ENCODE measurements at regions not wholly inside any gene's neighbourhood (a gene's known extent, or its start where the extent isn't known, plus 50 kb on each side); places are given as distances from the start of the nearest gene placed in this dataset.

DNA sequence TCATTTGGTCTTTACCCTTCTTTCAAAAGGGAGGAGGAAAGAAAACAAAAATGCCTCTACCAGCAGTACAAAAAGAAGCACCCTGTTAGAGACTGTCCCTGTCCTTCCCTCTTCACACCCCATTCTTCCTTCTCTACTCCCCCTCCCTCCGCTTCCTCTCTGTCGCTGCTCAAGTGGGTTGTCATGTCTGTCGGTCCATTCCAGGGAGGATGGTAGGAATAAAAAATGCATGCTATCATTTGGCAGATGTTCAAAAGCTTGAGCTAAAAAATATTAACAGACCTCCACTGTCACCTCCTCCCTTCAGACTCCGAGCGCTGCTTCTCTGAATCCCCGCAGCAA is 482.0 kb downstream of the BCL11A start:
- no TSS peak for BruUV-seq (replicated peaks)
- no peak for ATAC-seq
- RAD21 ChIA-PET (ENCODE audit: unreplicated experiment): no interaction called here

More for the DNA sequence above, 482.0 kb downstream of the BCL11A start:
- H3K9me3 ChIP-seq (replicated peaks; ENCODE audit: control insufficient read depth, insufficient read depth, low read length): no peaks in the 10 kb centered on the region
- no peaks in the 10 kb centered on the region for H4K20me1 ChIP-seq (ENCODE audit: control insufficient read depth, insufficient read depth)
- FAIRE-seq (no peak), DNase-seq (ENCODE audit: low read depth, low spot score) (no peak)
- H3K79me2 ChIP-seq (ENCODE audit: control insufficient read depth, insufficient read depth, low read length): no peaks in the 10 kb centered on the region
- TF ChIP-seq NBN (IDR thresholded peaks at IDR 0.05) (no peak), ZNF274 (IDR thresholded peaks at IDR 0.05; ENCODE audit: insufficient read depth, insufficient read length) (no peak), ZNF687 (IDR thresholded peaks at IDR 0.05) (no peak), BACH1 (IDR thresholded peaks at IDR 0.05; ENCODE audit: borderline replicate concordance) (no peak), CHD2 (IDR thresholded peaks at IDR 0.05; ENCODE audit: borderline replicate concordance, low read depth, low read length) (no peak), CHD4 (IDR thresholded peaks at IDR 0.05) (no peak), POU2F2 (IDR thresholded peaks at IDR 0.05; ENCODE audit: borderline replicate concordance, low read depth, low read length) (no peak), BRCA1 (IDR thresholded peaks at IDR 0.05; ENCODE audit: low read depth, low read length) (no peak), RCOR1 (conservative IDR thresholded peaks at IDR 0.05; ENCODE audit: low read depth, low read length) (no peak)
- TF ChIP-seq, protein P1, sequence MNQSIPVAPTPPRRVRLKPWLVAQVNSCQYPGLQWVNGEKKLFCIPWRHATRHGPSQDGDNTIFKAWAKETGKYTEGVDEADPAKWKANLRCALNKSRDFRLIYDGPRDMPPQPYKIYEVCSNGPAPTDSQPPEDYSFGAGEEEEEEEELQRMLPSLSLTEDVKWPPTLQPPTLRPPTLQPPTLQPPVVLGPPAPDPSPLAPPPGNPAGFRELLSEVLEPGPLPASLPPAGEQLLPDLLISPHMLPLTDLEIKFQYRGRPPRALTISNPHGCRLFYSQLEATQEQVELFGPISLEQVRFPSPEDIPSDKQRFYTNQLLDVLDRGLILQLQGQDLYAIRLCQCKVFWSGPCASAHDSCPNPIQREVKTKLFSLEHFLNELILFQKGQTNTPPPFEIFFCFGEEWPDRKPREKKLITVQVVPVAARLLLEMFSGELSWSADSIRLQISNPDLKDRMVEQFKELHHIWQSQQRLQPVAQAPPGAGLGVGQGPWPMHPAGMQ (IDR thresholded peaks at IDR 0.05; ENCODE audit: borderline replicate concordance): no peak
- TF ChIP-seq, protein P2, sequence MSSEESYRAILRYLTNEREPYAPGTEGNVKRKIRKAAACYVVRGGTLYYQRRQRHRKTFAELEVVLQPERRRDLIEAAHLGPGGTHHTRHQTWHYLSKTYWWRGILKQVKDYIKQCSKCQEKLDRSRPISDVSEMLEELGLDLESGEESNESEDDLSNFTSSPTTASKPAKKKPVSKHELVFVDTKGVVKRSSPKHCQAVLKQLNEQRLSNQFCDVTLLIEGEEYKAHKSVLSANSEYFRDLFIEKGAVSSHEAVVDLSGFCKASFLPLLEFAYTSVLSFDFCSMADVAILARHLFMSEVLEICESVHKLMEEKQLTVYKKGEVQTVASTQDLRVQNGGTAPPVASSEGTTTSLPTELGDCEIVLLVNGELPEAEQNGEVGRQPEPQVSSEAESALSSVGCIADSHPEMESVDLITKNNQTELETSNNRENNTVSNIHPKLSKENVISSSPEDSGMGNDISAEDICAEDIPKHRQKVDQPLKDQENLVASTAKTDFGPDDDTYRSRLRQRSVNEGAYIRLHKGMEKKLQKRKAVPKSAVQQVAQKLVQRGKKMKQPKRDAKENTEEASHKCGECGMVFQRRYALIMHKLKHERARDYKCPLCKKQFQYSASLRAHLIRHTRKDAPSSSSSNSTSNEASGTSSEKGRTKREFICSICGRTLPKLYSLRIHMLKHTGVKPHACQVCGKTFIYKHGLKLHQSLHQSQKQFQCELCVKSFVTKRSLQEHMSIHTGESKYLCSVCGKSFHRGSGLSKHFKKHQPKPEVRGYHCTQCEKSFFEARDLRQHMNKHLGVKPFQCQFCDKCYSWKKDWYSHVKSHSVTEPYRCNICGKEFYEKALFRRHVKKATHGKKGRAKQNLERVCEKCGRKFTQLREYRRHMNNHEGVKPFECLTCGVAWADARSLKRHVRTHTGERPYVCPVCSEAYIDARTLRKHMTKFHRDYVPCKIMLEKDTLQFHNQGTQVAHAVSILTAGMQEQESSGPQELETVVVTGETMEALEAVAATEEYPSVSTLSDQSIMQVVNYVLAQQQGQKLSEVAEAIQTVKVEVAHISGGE (CRISPR knock-in tag; IDR thresholded peaks at IDR 0.05): no peak
- in situ Hi-C loops (cut with MboI): no loop called here
- H3K27ac ChIP-seq (ENCODE audit: control insufficient read depth, insufficient read depth): no peak overlapping the region
- no peak overlapping the region for H3K9ac ChIP-seq (ENCODE audit: control insufficient read depth, insufficient read depth, low read length)
- 89% methylated on average over 6 of the region's 6 CpGs for WGBS (ENCODE audit: insufficient coverage, insufficient replicate concordance, low lambda C conversion rate, missing lambda C conversion rate)
- H3K4me2 ChIP-seq (ENCODE audit: control insufficient read depth, insufficient read depth): no peak overlapping the region
- no peak overlapping the region for H3K4me3 ChIP-seq
- H2AFZ ChIP-seq (ENCODE audit: control insufficient read depth, low read depth, low read length): no peak overlapping the region
- SMC1A ChIA-PET (ENCODE audit: uncharacterized antibody, unreplicated experiment): no interaction called here
- H3K27me3 ChIP-seq (replicated peaks in 1 of 2; ENCODE audit: control insufficient read depth in 2 of 2, insufficient read depth in 2 of 2, low read length in 1 of 2): no peaks in the 10 kb centered on the region
- CTCF ChIA-PET: no interaction called here
- H3K36me3 ChIP-seq (ENCODE audit: control insufficient read depth in 2 of 2, insufficient read depth in 2 of 2, low read length in 1 of 2): no peaks in the 10 kb centered on the region
- peaks cover 4% of the 10 kb centered on the region; the same call in 1 of the 2 replicates for H3K4me1 ChIP-seq (ENCODE audit: control insufficient read depth, insufficient read depth, low read length)
- intact Hi-C loops (cut with micrococcal nuclease; ENCODE audit: unreplicated experiment): no loop called here
- POLR2A ChIA-PET: no interaction called here

Measured in GM12878 (cell line).